ENCODE measurements at regions not wholly inside any gene's neighbourhood (a gene's known extent, or its start where the extent isn't known, plus 50 kb on each side); places are given as distances from the start of the nearest gene placed in this dataset.

- Mint-ChIP-seq H3K4me1 (ENCODE audit: low read depth) (no peaks in the 10 kb centered on the region), H3K27me3 (ENCODE audit: low read depth) (no peaks in the 10 kb centered on the region), H3K9me3 (no peaks in the 10 kb centered on the region), H3K4me3 (no peak overlapping the region), H3K36me3 (ENCODE audit: low read depth) (no peaks in the 10 kb centered on the region), H3K27ac (no peak overlapping the region)
- DNase-seq (ENCODE audit: low spot score), result no peak
Measured at GRCh38 chr6:4506792-4507191, 269.4 kb upstream of the CDYL start.

GRCh38 chr6:4506223-4506622 lies 270.0 kb upstream of the CDYL start:
- Mint-ChIP-seq H3K4me3 (no peak overlapping the region), H3K27ac (no peak overlapping the region), H3K9me3 (no peaks in the 10 kb centered on the region), H3K27me3 (ENCODE audit: low read depth) (no peaks in the 10 kb centered on the region), H3K36me3 (ENCODE audit: low read depth) (no peaks in the 10 kb centered on the region), H3K4me1 (ENCODE audit: low read depth) (no peaks in the 10 kb centered on the region)
- no peak for DNase-seq (ENCODE audit: low spot score)

- Mint-ChIP-seq H3K27ac (no peak overlapping the region), H3K9me3 (no peaks in the 10 kb centered on the region), H3K4me1 (ENCODE audit: low read depth) (no peaks in the 10 kb centered on the region), H3K4me3 (no peak overlapping the region), H3K27me3 (ENCODE audit: low read depth) (no peaks in the 10 kb centered on the region), H3K36me3 (ENCODE audit: low read depth) (no peaks in the 10 kb centered on the region)
- no peak for DNase-seq (ENCODE audit: low spot score)
Measured at GRCh38 chr6:4504700-4505099, 271.5 kb upstream of the CDYL start.

- Mint-ChIP-seq H3K27ac (no peak overlapping the region), H3K4me3 (no peak overlapping the region), H3K36me3 (ENCODE audit: low read depth) (no peaks in the 10 kb centered on the region), H3K4me1 (ENCODE audit: low read depth) (no peaks in the 10 kb centered on the region), H3K27me3 (ENCODE audit: low read depth) (no peaks in the 10 kb centered on the region), H3K9me3 (no peaks in the 10 kb centered on the region)
- DNase-seq (ENCODE audit: low spot score), result no peak
Measured at GRCh38 chr6:4503700-4504099, 272.5 kb upstream of the CDYL start.

GRCh38 chr6:4496284-4496683 lies 279.9 kb upstream of the CDYL start:
- no peak overlapping the region for H3K27ac Mint-ChIP-seq
- H3K27me3 Mint-ChIP-seq (ENCODE audit: low read depth), result no peaks in the 10 kb centered on the region
- DNase-seq (ENCODE audit: low spot score), result no peak
- no peak overlapping the region for H3K4me3 Mint-ChIP-seq
- no peaks in the 10 kb centered on the region for H3K4me1 Mint-ChIP-seq (ENCODE audit: low read depth)
- no peaks in the 10 kb centered on the region for H3K9me3 Mint-ChIP-seq
- H3K36me3 Mint-ChIP-seq (ENCODE audit: low read depth), result no peaks in the 10 kb centered on the region

GRCh38 chr6:4491501-4492260 lies 284.5 kb upstream of the CDYL start:
- Mint-ChIP-seq H3K4me3 (no peak overlapping the region), H3K27me3 (ENCODE audit: low read depth) (no peaks in the 10 kb centered on the region), H3K36me3 (ENCODE audit: low read depth) (no peaks in the 10 kb centered on the region), H3K9me3 (peaks cover 9% of the 10 kb centered on the region), H3K4me1 (ENCODE audit: low read depth) (no peaks in the 10 kb centered on the region), H3K27ac (no peak overlapping the region)
- DNase-seq (ENCODE audit: low spot score), result no peak

- no peaks in the 10 kb centered on the region for H3K36me3 Mint-ChIP-seq (ENCODE audit: low read depth)
- no peaks in the 10 kb centered on the region for H3K4me1 Mint-ChIP-seq (ENCODE audit: low read depth)
- H3K9me3 Mint-ChIP-seq, result peaks cover 9% of the 10 kb centered on the region
Measured at GRCh38 chr6:4489538-4489937, 286.7 kb upstream of the CDYL start.

GRCh38 chr6:4488389-4488788 lies 287.8 kb upstream of the CDYL start:
- Mint-ChIP-seq H3K4me1 (ENCODE audit: low read depth) (no peaks in the 10 kb centered on the region), H3K27me3 (ENCODE audit: low read depth) (no peaks in the 10 kb centered on the region)

More at GRCh38 chr6:4489538-4489937, 286.7 kb upstream of the CDYL start:
- no peak overlapping the region for H3K4me3 Mint-ChIP-seq
- H3K27ac Mint-ChIP-seq, result no peak overlapping the region
- no peaks in the 10 kb centered on the region for H3K27me3 Mint-ChIP-seq (ENCODE audit: low read depth)
- DNase-seq (ENCODE audit: low spot score), result no peak

GRCh38 chr6:4487538-4487937 lies 288.7 kb upstream of the CDYL start:
- Mint-ChIP-seq H3K4me1 (ENCODE audit: low read depth) (no peaks in the 10 kb centered on the region), H3K9me3 (peaks cover 9% of the 10 kb centered on the region), H3K27me3 (ENCODE audit: low read depth) (no peaks in the 10 kb centered on the region), H3K27ac (no peak overlapping the region), H3K36me3 (ENCODE audit: low read depth) (no peaks in the 10 kb centered on the region), H3K4me3 (no peak overlapping the region)
- DNase-seq (ENCODE audit: low spot score), result no peak

More at GRCh38 chr6:4488389-4488788, 287.8 kb upstream of the CDYL start:
- no peak for DNase-seq (ENCODE audit: low spot score)
- H3K9me3 Mint-ChIP-seq, result peaks cover 9% of the 10 kb centered on the region
- no peaks in the 10 kb centered on the region for H3K36me3 Mint-ChIP-seq (ENCODE audit: low read depth)
- H3K4me3 Mint-ChIP-seq, result no peak overlapping the region
- H3K27ac Mint-ChIP-seq, result no peak overlapping the region

GRCh38 chr6:4486568-4487315 lies 289.5 kb upstream of the CDYL start:
- peaks cover 9% of the 10 kb centered on the region for H3K9me3 Mint-ChIP-seq
- no peaks in the 10 kb centered on the region for H3K36me3 Mint-ChIP-seq (ENCODE audit: low read depth)
- no peak for DNase-seq (ENCODE audit: low spot score)
- H3K27me3 Mint-ChIP-seq (ENCODE audit: low read depth), result no peaks in the 10 kb centered on the region
- no peak overlapping the region for H3K4me3 Mint-ChIP-seq
- no peaks in the 10 kb centered on the region for H3K4me1 Mint-ChIP-seq (ENCODE audit: low read depth)
- no peak overlapping the region for H3K27ac Mint-ChIP-seq

GRCh38 chr6:4485735-4486134 lies 290.5 kb upstream of the CDYL start:
- H3K36me3 Mint-ChIP-seq (ENCODE audit: low read depth), result no peaks in the 10 kb centered on the region
- H3K4me3 Mint-ChIP-seq, result no peak overlapping the region
- H3K27ac Mint-ChIP-seq, result no peak overlapping the region
- peaks cover 9% of the 10 kb centered on the region for H3K9me3 Mint-ChIP-seq
- H3K27me3 Mint-ChIP-seq (ENCODE audit: low read depth), result no peaks in the 10 kb centered on the region
- no peaks in the 10 kb centered on the region for H3K4me1 Mint-ChIP-seq (ENCODE audit: low read depth)
- no peak for DNase-seq (ENCODE audit: low spot score)

- Mint-ChIP-seq H3K27ac (no peak overlapping the region), H3K9me3 (peaks cover 2% of the 10 kb centered on the region), H3K4me3 (no peak overlapping the region), H3K36me3 (ENCODE audit: low read depth) (no peaks in the 10 kb centered on the region), H3K27me3 (ENCODE audit: low read depth) (peaks cover 2% of the 10 kb centered on the region), H3K4me1 (ENCODE audit: low read depth) (no peaks in the 10 kb centered on the region)
- DNase-seq (ENCODE audit: low spot score), result no peak
Measured at GRCh38 chr6:4482461-4482860, 293.7 kb upstream of the CDYL start.

GRCh38 chr6:4480788-4481735 lies 295.1 kb upstream of the CDYL start:
- Mint-ChIP-seq H3K36me3 (ENCODE audit: low read depth) (no peaks in the 10 kb centered on the region), H3K4me1 (ENCODE audit: low read depth) (no peaks in the 10 kb centered on the region), H3K4me3 (no peak overlapping the region), H3K27me3 (ENCODE audit: low read depth) (peaks cover 3% of the 10 kb centered on the region), H3K27ac (no peak overlapping the region), H3K9me3 (no peaks in the 10 kb centered on the region)
- DNase-seq (ENCODE audit: low spot score), result no peak

GRCh38 chr6:4478098-4478497 lies 298.1 kb upstream of the CDYL start:
- Mint-ChIP-seq H3K36me3 (ENCODE audit: low read depth) (no peaks in the 10 kb centered on the region), H3K9me3 (no peaks in the 10 kb centered on the region), H3K4me3 (no peak overlapping the region), H3K27me3 (ENCODE audit: low read depth) (peaks cover 3% of the 10 kb centered on the region), H3K27ac (no peak overlapping the region), H3K4me1 (ENCODE audit: low read depth) (no peaks in the 10 kb centered on the region)
- no peak for DNase-seq (ENCODE audit: low spot score)
